SK-N-SH (cell line): ENCODE measurements at regions not wholly inside any gene's neighbourhood (a gene's known extent, or its start where the extent isn't known, plus 50 kb on each side); places are given as distances from the start of the nearest gene placed in this dataset.

Source experiments
- CTCF ChIA-PET: fragments of 300-600, 350-600 bp; formaldehyde crosslinking; extraction: SDS; loops from one replicate; lab custom pipeline; 2021; lab: Yijun Ruan, JAX
- POLR2A ChIA-PET: fragments of 350-600 bp; sonication (Branson Sonifier 250); formaldehyde crosslinking; extraction: SDS; loops from one replicate; lab custom pipeline; 2020; ENCODE audit warnings: antibody characterized with exemption, inconsistent platforms; lab: Yijun Ruan, JAX
- DNase-seq: peaks from one replicate; pipeline ENCODE4 v3.0.0; 2012
- H2AFZ ChIP-seq: fragments of 200-600 bp; sonication (generic); 2 replicates; pipeline ENCODE4 v1.8.1; 2016; ENCODE audit warnings: antibody characterized with exemption, mild to moderate bottlenecking, low read depth
- H3F3A ChIP-seq: fragments of 200-600 bp; sonication (generic); replicated peaks from 2 replicates; pipeline ENCODE3; 2016; ENCODE audit warnings: antibody characterized with exemption, mild to moderate bottlenecking; ENCODE audit not compliant: insufficient read depth
- H3K27ac ChIP-seq, 2 experiments: fragments of 200-500 bp in 1 of 2; fragments of 200-600 bp in 1 of 2; sonication (Bioruptor generic) in 1 of 2; sonication (generic), shearing (Covaris generic) in 1 of 2; 2 replicates each; pipeline versions ENCODE4 v1.5.1 to v1.6.1; 2014 to 2016; ENCODE audit warnings: low read depth in 2 of 2, inconsistent platforms in 1 of 2, low read length in 1 of 2, mild to moderate bottlenecking in 1 of 2, mixed read lengths in 1 of 2
- H3K27me3 ChIP-seq: fragments of 200-600 bp; sonication (generic), shearing (Covaris generic); 2 replicates; pipeline ENCODE4 v1.6.1; 2016; ENCODE audit warnings: mixed run types; ENCODE audit not compliant: insufficient read depth
- H3K36me3 ChIP-seq, 2 experiments: fragments of 200-500 bp in 1 of 2; fragments of 200-600 bp in 1 of 2; sonication (Bioruptor generic) in 1 of 2; sonication (generic) in 1 of 2; replicated peaks in 1 of 2; 2 replicates each; pipeline versions ENCODE3 to v1.5.1; 2014 to 2016; ENCODE audit warnings: low read length in 1 of 2, mild to moderate bottlenecking in 1 of 2; ENCODE audit not compliant: insufficient read depth in 2 of 2, control insufficient read depth in 1 of 2
- H3K4me1 ChIP-seq, 2 experiments: fragments of 200-500 bp in 1 of 2; fragments of 200-600 bp in 1 of 2; sonication (Bioruptor generic) in 1 of 2; sonication (generic), shearing (Covaris generic) in 1 of 2; 2 replicates each; pipeline versions ENCODE4 v1.5.1 to v1.6.1; 2014 to 2016; ENCODE audit warnings: low read depth in 1 of 2, low read length in 1 of 2, mixed run types in 1 of 2; ENCODE audit not compliant: insufficient read depth in 2 of 2, control insufficient read depth in 1 of 2
- H3K4me2 ChIP-seq: fragments of 200-600 bp; sonication (generic), shearing (Covaris generic); 2 replicates; pipeline ENCODE4 v1.6.1; 2017; ENCODE audit warnings: mixed run types
- H3K4me3 ChIP-seq, 2 experiments: fragments of 200-500 bp in 1 of 2; fragments of 200-600 bp in 1 of 2; sonication (Bioruptor generic) in 1 of 2; sonication (generic), shearing (Covaris generic) in 1 of 2; 2 replicates each; pipeline versions ENCODE4 v1.5.1 to v1.8.1; 2014 to 2016; ENCODE audit warnings: low read depth in 2 of 2, inconsistent platforms in 1 of 2, low read length in 1 of 2, mild to moderate bottlenecking in 1 of 2, mixed read lengths in 1 of 2, moderate library complexity in 1 of 2
- H3K79me2 ChIP-seq: fragments of 200-600 bp; sonication (generic); 2 replicates; pipeline ENCODE4 v1.8.1; 2017; ENCODE audit warnings: mild to moderate bottlenecking; ENCODE audit not compliant: insufficient read depth
- H3K9ac ChIP-seq: fragments of 200-600 bp; sonication (generic); 2 replicates; pipeline ENCODE4 v1.6.1; 2017; ENCODE audit warnings: mixed run types
- H3K9me2 ChIP-seq: fragments of 200-600 bp; sonication (generic); 2 replicates; pipeline ENCODE4 v1.6.1; 2017; ENCODE audit warnings: mixed run types
- H3K9me3 ChIP-seq: fragments of 200-600 bp; sonication (generic); 2 replicates; pipeline ENCODE4 v1.6.1; 2017; ENCODE audit warnings: mixed run types, mild to moderate bottlenecking, moderate library complexity
- H4K20me1 ChIP-seq: fragments of 200-600 bp; sonication (generic); 2 replicates; pipeline ENCODE4 v1.6.1; 2017; ENCODE audit warnings: mild to moderate bottlenecking, mixed run types; ENCODE audit not compliant: insufficient read depth
- CHD2 ChIP-seq: fragments of 150-350 bp; IDR thresholded peaks from 2 replicates; pipeline ENCODE4 v1.6.1; 2018; ENCODE audit warnings: low read length; ENCODE audit not compliant: partially characterized antibody
- ELF1 ChIP-seq: IDR thresholded peaks from 2 replicates; pipeline ENCODE4 v1.4.0; 2012
- EP300 ChIP-seq, 2 experiments: IDR thresholded peaks; 2 replicates each; pipeline versions ENCODE4 v1.4.0 to v1.6.1; 2012; ENCODE audit warnings: borderline replicate concordance in 1 of 2, low read depth in 1 of 2, low read length in 1 of 2
- FOXJ3 ChIP-seq: sonication (generic); formaldehyde crosslinking; IDR thresholded peaks from 2 replicates; pipeline ENCODE4 v1.5.1; 2020; ENCODE audit warnings: mild to moderate bottlenecking, missing genetic modification reagents
- FOXM1 ChIP-seq: IDR thresholded peaks from 2 replicates; pipeline ENCODE4 v1.4.0; 2012; ENCODE audit warnings: low read depth, mild to moderate bottlenecking
- JUND ChIP-seq: IDR thresholded peaks from 2 replicates; pipeline ENCODE4 v1.4.0; 2012
- MAX ChIP-seq: IDR thresholded peaks from 2 replicates; pipeline ENCODE4 v1.4.0; 2012; ENCODE audit warnings: low read depth
- MEF2A ChIP-seq: IDR thresholded peaks from 2 replicates; pipeline ENCODE4 v1.4.0; 2012; ENCODE audit warnings: low read depth, borderline replicate concordance
- NFIC ChIP-seq: IDR thresholded peaks from 2 replicates; pipeline ENCODE4 v1.4.0; 2012; ENCODE audit warnings: borderline replicate concordance
- NRF1 ChIP-seq: IDR thresholded peaks from 2 replicates; pipeline ENCODE4 v1.6.1; 2012; ENCODE audit warnings: low read depth, mild to moderate bottlenecking, low read length
- PBX3 ChIP-seq: IDR thresholded peaks from 2 replicates; pipeline ENCODE4; 2012
- POLR2AphosphoS5 ChIP-seq: IDR thresholded peaks from 2 replicates; pipeline ENCODE4 v1.6.1; 2012; ENCODE audit warnings: low read depth, low read length
- RAD21 ChIP-seq: IDR thresholded peaks from 2 replicates; pipeline ENCODE4 v1.6.1; 2012; ENCODE audit warnings: mild to moderate bottlenecking, low read length
- RFX5 ChIP-seq: IDR thresholded peaks from 2 replicates; pipeline ENCODE4 v1.6.1; 2012; ENCODE audit warnings: mild to moderate bottlenecking, improper control_type of control experiment, low read length
- RXRA ChIP-seq: IDR thresholded peaks from 2 replicates; pipeline ENCODE4 v1.4.0; 2012; ENCODE audit warnings: low read depth, mild to moderate bottlenecking, borderline replicate concordance
- SIN3A ChIP-seq: IDR thresholded peaks from 2 replicates; pipeline ENCODE4 v1.6.1; 2012; ENCODE audit warnings: low read depth, mild to moderate bottlenecking, low read length, moderate library complexity, borderline replicate concordance
- TCF12 ChIP-seq: IDR thresholded peaks from 2 replicates; pipeline ENCODE4 v1.4.0; 2012
- USF1 ChIP-seq: IDR thresholded peaks from 2 replicates; pipeline ENCODE4 v1.4.0; 2012; ENCODE audit warnings: low read depth, borderline replicate concordance
- USF2 ChIP-seq: fragments of 150-350 bp; IDR thresholded peaks from 2 replicates; pipeline ENCODE4 v1.6.1; 2017; ENCODE audit warnings: antibody characterized with exemption, low read length, low read depth, borderline replicate concordance
- WGBS: methylation state at CpG from one replicate; pipeline ENCODE4 v1.1.6; 2017; ENCODE audit warnings: low lambda C conversion rate; 5-methylcytosine and 5-hydroxymethylcytosine counted together
- TF ChIP-seq, protein P1 (sequence below): fragments of 200-600 bp; sonication (generic); IDR thresholded peaks from 2 replicates; pipeline ENCODE4 v1.6.1; 2017; ENCODE audit warnings: antibody characterized with exemption, mild to moderate bottlenecking, moderate library complexity

- H4K20me1 ChIP-seq: no peaks in the 10 kb centered on the region
- no peak for DNase-seq
- POLR2A ChIA-PET: interaction anchor here (0.6 kb wide), 1 partner anchor 1978 kb away, joined by 5 read pairs; no protein-coding TSS in a partner anchor
- H3K4me2 ChIP-seq: no peak overlapping the region
- no peaks in the 10 kb centered on the region for H3K36me3 ChIP-seq
- H3F3A ChIP-seq: no peaks in the 10 kb centered on the region
- H3K27ac ChIP-seq: no peak overlapping the region
- H3K4me3 ChIP-seq: no peak overlapping the region
- H3K4me1 ChIP-seq: no peaks in the 10 kb centered on the region
- no peaks in the 10 kb centered on the region for H3K79me2 ChIP-seq
- no peak for TF ChIP-seq POLR2AphosphoS5
- no peak for TF ChIP-seq RXRA
- no peak for TF ChIP-seq ELF1
- no peak for TF ChIP-seq FOXJ3
- TF ChIP-seq TCF12: no peak
- no peak for TF ChIP-seq RAD21
- no peak for TF ChIP-seq NRF1
- no peak for TF ChIP-seq USF2
- TF ChIP-seq JUND: no peak
- TF ChIP-seq, protein P1, sequence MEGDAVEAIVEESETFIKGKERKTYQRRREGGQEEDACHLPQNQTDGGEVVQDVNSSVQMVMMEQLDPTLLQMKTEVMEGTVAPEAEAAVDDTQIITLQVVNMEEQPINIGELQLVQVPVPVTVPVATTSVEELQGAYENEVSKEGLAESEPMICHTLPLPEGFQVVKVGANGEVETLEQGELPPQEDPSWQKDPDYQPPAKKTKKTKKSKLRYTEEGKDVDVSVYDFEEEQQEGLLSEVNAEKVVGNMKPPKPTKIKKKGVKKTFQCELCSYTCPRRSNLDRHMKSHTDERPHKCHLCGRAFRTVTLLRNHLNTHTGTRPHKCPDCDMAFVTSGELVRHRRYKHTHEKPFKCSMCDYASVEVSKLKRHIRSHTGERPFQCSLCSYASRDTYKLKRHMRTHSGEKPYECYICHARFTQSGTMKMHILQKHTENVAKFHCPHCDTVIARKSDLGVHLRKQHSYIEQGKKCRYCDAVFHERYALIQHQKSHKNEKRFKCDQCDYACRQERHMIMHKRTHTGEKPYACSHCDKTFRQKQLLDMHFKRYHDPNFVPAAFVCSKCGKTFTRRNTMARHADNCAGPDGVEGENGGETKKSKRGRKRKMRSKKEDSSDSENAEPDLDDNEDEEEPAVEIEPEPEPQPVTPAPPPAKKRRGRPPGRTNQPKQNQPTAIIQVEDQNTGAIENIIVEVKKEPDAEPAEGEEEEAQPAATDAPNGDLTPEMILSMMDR: no peak
- TF ChIP-seq RFX5: no peak
- TF ChIP-seq USF1: no peak
- TF ChIP-seq MEF2A: no peak
- no peak for TF ChIP-seq EP300 (IDR thresholded peaks at IDR 0.05; ENCODE audit: borderline replicate concordance in 1 of 2, low read depth in 1 of 2, low read length in 1 of 2)
- TF ChIP-seq PBX3: no peak
- no peak for TF ChIP-seq MAX
- no peak for TF ChIP-seq SIN3A
- no peak for TF ChIP-seq CHD2
- TF ChIP-seq FOXM1: no peak
- TF ChIP-seq NFIC: no peak
- TF ChIP-seq, all 33 proteins: peak for 0
- no peak overlapping the region for H2AFZ ChIP-seq
- no peaks in the 10 kb centered on the region for H3K27me3 ChIP-seq
- H3K9ac ChIP-seq: no peak overlapping the region
- no peaks in the 10 kb centered on the region for H3K9me3 ChIP-seq
- H3K9me2 ChIP-seq: no peaks in the 10 kb centered on the region
- 24% methylated on average over 3 of the region's 3 CpGs for WGBS
- CTCF ChIA-PET: no interaction called here
Observed at GRCh38 chr9:24488896-24489295, 56.8 kb downstream of the IZUMO3 start.
